Panc1 (cell line): ENCODE measurements at regions not wholly inside any gene's neighbourhood (a gene's known extent, or its start where the extent isn't known, plus 50 kb on each side); places are given as distances from the start of the nearest gene placed in this dataset.

Experiments used
- ATAC-seq: fragments of 200-7000 bp; cut with Tn5 transposase; 2 replicates; pipeline ENCODE4 v1.9.1; 2020; ENCODE audit warnings: mild to moderate bottlenecking, moderate library complexity
- BruUV-seq: library from RNA; stranded (reverse); fragments of 400-500 nt; replicated peaks from 2 replicates; lab custom pipeline; 2021; lab: Mats Ljungman, UMichigan
- CTCF ChIA-PET: fragments of 300-600 bp; sonication (Branson Sonifier 250); formaldehyde crosslinking; loops from one replicate; lab custom pipeline; 2022; ENCODE audit warnings: antibody characterized with exemption; lab: Charles Lee
- POLR2A ChIA-PET: fragments of 300-600 bp; sonication (Branson Sonifier 250); formaldehyde crosslinking; loops from one replicate; lab custom pipeline; 2022; ENCODE audit warnings: antibody characterized with exemption; lab: Charles Lee
- DNase-seq: peaks from one replicate; pipeline ENCODE4 v3.0.0-alpha.2; 2010; ENCODE audit warnings: low read depth, low spot score
- H3K27ac ChIP-seq: 2 replicates; pipeline ENCODE4 v1.5.1; 2011; ENCODE audit warnings: mild to moderate bottlenecking, low read length, inconsistent platforms
- H3K27me3 ChIP-seq: fragments of 200-500 bp; sonication (Bioruptor generic); 2 replicates; pipeline ENCODE4 v1.6.0; 2014; ENCODE audit warnings: low read length, inconsistent platforms; ENCODE audit not compliant: control insufficient read depth, insufficient read depth
- H3K36me3 ChIP-seq: fragments of 200-500 bp; sonication (Bioruptor generic); 2 replicates; pipeline ENCODE4 v1.5.1; 2014; ENCODE audit warnings: inconsistent platforms, mild to moderate bottlenecking, low read length, moderate library complexity; ENCODE audit not compliant: control insufficient read depth, insufficient read depth
- H3K4me1 ChIP-seq: 2 replicates; pipeline ENCODE4 v1.5.1; 2011; ENCODE audit warnings: inconsistent platforms, mild to moderate bottlenecking, low read length, moderate library complexity; ENCODE audit not compliant: control insufficient read depth, insufficient read depth
- H3K4me3 ChIP-seq, 2 experiments: 2 replicates each; pipeline ENCODE4 v1.5.1; 2011 to 2012; ENCODE audit warnings: low read depth in 2 of 2, low read length in 2 of 2, mild to moderate bottlenecking in 2 of 2, inconsistent platforms in 1 of 2, moderate library complexity in 1 of 2
- H3K9me3 ChIP-seq: fragments of 200-500 bp; sonication (Bioruptor generic); 2 replicates; pipeline ENCODE4 v1.5.1; 2014; ENCODE audit warnings: low read depth, mild to moderate bottlenecking, inconsistent platforms, low read length, moderate library complexity; ENCODE audit not compliant: control insufficient read depth, insufficient read depth
- POLR2AphosphoS5 ChIP-seq: IDR thresholded peaks from 2 replicates; pipeline ENCODE4 v1.6.1; 2012; ENCODE audit warnings: mild to moderate bottlenecking, low read depth, low read length, moderate library complexity
- SIN3A ChIP-seq: IDR thresholded peaks from 2 replicates; pipeline ENCODE4 v1.6.1; 2012; ENCODE audit warnings: low read depth, mild to moderate bottlenecking, low read length, moderate library complexity, borderline replicate concordance; ENCODE audit not compliant: insufficient read depth
- TCF7L2 ChIP-seq: IDR thresholded peaks from 2 replicates; pipeline ENCODE4 v1.6.1; 2011; ENCODE audit warnings: mild to moderate bottlenecking, low read depth, low read length, inconsistent platforms
- in situ Hi-C: cut with HindIII; loops from 2 replicates; pipeline ENCODE4 v1.10.0; 2016; ENCODE audit warnings: low sequenced_read_pairs, low pct_unique_long_range_greater_than_20kb
- intact Hi-C: fragments of 100-400 bp; cut with micrococcal nuclease; formaldehyde crosslinking; loops from one replicate; pipeline ENCODE4 v1.10.0; 2022; ENCODE audit not compliant: unreplicated experiment
- TF ChIP-seq, protein P1 (sequence below): fragments of 450-650 bp; IDR thresholded peaks from 2 replicates; pipeline ENCODE4 v1.5.1; 2017; ENCODE audit warnings: mild to moderate bottlenecking
- TF ChIP-seq, protein P2 (sequence below), 2 experiments: IDR thresholded peaks; 2 replicates each; pipeline ENCODE4 v1.6.1; 2011 to 2012; ENCODE audit warnings: low read depth in 2 of 2, control low read depth in 1 of 2, low read length in 1 of 2, mild to moderate bottlenecking in 1 of 2, moderate library complexity in 1 of 2; ENCODE audit not compliant: insufficient read depth in 1 of 2

DNA sequence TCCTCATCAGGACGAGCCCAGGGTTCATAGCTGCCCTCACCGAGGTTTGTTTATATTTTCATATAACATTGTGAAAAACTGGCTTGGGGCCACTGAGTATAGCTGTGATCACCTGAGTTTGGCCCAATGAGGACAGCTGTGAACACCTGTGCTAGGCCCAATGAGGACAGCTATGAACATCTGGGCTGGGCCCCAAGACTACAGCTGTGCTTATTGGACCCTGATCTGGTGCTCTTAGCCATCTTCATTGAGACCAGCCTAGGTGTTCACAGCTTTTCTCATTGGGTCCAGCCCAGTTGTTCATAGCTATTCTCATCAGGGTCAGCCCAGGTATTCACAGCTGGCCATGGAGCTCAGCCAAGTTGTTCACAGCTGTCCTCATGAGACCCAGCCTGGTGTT is 1167.3 kb downstream of the UQCRFS1 start:
- ChIA-PET CTCF (no interaction called here), POLR2A (no interaction called here)
- Histone ChIP-seq H3K36me3 (no peaks in the 10 kb centered on the region), H3K9me3 (no peaks in the 10 kb centered on the region), H3K4me1 (no peaks in the 10 kb centered on the region), H3K27me3 (no peaks in the 10 kb centered on the region), H3K4me3 (no peak overlapping the region), H3K27ac (no peak overlapping the region)
- ATAC-seq (no peak), DNase-seq (no peak)
- intact Hi-C loops (no loop called here), in situ Hi-C loops (no loop called here)
- no TSS peak for BruUV-seq
- TF ChIP-seq, protein P1, sequence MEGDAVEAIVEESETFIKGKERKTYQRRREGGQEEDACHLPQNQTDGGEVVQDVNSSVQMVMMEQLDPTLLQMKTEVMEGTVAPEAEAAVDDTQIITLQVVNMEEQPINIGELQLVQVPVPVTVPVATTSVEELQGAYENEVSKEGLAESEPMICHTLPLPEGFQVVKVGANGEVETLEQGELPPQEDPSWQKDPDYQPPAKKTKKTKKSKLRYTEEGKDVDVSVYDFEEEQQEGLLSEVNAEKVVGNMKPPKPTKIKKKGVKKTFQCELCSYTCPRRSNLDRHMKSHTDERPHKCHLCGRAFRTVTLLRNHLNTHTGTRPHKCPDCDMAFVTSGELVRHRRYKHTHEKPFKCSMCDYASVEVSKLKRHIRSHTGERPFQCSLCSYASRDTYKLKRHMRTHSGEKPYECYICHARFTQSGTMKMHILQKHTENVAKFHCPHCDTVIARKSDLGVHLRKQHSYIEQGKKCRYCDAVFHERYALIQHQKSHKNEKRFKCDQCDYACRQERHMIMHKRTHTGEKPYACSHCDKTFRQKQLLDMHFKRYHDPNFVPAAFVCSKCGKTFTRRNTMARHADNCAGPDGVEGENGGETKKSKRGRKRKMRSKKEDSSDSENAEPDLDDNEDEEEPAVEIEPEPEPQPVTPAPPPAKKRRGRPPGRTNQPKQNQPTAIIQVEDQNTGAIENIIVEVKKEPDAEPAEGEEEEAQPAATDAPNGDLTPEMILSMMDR = no peak
- TF ChIP-seq SIN3A (no peak), POLR2AphosphoS5 (no peak), TCF7L2 (no peak)
- TF ChIP-seq, protein P2, sequence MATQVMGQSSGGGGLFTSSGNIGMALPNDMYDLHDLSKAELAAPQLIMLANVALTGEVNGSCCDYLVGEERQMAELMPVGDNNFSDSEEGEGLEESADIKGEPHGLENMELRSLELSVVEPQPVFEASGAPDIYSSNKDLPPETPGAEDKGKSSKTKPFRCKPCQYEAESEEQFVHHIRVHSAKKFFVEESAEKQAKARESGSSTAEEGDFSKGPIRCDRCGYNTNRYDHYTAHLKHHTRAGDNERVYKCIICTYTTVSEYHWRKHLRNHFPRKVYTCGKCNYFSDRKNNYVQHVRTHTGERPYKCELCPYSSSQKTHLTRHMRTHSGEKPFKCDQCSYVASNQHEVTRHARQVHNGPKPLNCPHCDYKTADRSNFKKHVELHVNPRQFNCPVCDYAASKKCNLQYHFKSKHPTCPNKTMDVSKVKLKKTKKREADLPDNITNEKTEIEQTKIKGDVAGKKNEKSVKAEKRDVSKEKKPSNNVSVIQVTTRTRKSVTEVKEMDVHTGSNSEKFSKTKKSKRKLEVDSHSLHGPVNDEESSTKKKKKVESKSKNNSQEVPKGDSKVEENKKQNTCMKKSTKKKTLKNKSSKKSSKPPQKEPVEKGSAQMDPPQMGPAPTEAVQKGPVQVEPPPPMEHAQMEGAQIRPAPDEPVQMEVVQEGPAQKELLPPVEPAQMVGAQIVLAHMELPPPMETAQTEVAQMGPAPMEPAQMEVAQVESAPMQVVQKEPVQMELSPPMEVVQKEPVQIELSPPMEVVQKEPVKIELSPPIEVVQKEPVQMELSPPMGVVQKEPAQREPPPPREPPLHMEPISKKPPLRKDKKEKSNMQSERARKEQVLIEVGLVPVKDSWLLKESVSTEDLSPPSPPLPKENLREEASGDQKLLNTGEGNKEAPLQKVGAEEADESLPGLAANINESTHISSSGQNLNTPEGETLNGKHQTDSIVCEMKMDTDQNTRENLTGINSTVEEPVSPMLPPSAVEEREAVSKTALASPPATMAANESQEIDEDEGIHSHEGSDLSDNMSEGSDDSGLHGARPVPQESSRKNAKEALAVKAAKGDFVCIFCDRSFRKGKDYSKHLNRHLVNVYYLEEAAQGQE (IDR thresholded peaks at IDR 0.05; ENCODE audit: insufficient read depth in 1 of 2, low read depth in 2 of 2, low read length in 1 of 2) = no peak

DNA sequence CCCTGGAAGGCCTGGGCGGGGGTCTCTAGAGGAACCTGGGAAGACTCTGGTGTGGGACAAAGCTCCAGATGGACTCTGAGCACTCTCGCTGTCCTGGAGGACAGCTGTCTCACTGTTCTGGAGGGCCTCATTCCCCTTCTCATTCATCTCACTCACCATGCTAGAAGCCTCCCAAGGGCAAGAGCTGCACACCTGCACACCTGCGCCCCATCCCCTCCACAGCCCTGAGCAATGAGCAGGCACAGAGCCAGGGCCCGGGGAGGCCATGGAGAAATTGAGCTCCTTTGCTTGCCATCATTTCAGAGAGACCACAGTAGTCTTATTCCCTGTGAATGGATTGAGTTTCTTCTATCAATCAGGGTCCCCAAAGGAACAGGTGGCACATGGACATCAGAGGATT is 1168.5 kb downstream of the UQCRFS1 start:
- Histone ChIP-seq H3K4me3 (no peak overlapping the region), H3K4me1 (no peaks in the 10 kb centered on the region), H3K27ac (no peak overlapping the region), H3K9me3 (no peaks in the 10 kb centered on the region), H3K36me3 (no peaks in the 10 kb centered on the region), H3K27me3 (no peaks in the 10 kb centered on the region)
- in situ Hi-C loops = no loop called here
- POLR2A ChIA-PET = no interaction called here
- intact Hi-C loops = no loop called here
- TF ChIP-seq, protein P2 (IDR thresholded peaks at IDR 0.05; ENCODE audit: insufficient read depth in 1 of 2, low read depth in 2 of 2, low read length in 1 of 2) = no peak
- TF ChIP-seq TCF7L2 (no peak), SIN3A (no peak), POLR2AphosphoS5 (no peak)
- TF ChIP-seq, protein P1 = no peak
- BruUV-seq = no TSS peak
- CTCF ChIA-PET = no interaction called here
- ATAC-seq (no peak), DNase-seq (no peak)
